ENCODE measurements at regions not wholly inside any gene's neighbourhood (a gene's known extent, or its start where the extent isn't known, plus 50 kb on each side); places are given as distances from the start of the nearest gene placed in this dataset.
A peak's percentile ranks its signal among the peaks of the same experiment; 100 is the strongest.

- ATAC-seq: no peak
- Mint-ChIP-seq H3K27ac (no peak overlapping the region), H3K4me1 (peaks cover 7% of the 10 kb centered on the region), H3K9me3 (ENCODE audit: low read depth) (no peaks in the 10 kb centered on the region), H3K4me3 (no peak overlapping the region), H3K27me3 (no peaks in the 10 kb centered on the region), H3K36me3 (ENCODE audit: low read depth) (no peaks in the 10 kb centered on the region)
- ChIA-PET CTCF (no interaction called here), POLR2A (no interaction called here)
- intact Hi-C loops (cut with DNase I, micrococcal nuclease): no loop called here
- DNase-seq: no peak
Observed at GRCh38 chr3:144185276-144185675, 213.7 kb downstream of the DIPK2A start.

- ChIA-PET POLR2A (no interaction called here), CTCF (no interaction called here)
- Mint-ChIP-seq H3K27ac (no peak overlapping the region), H3K9me3 (ENCODE audit: low read depth) (peaks cover 5% of the 10 kb centered on the region), H3K36me3 (ENCODE audit: low read depth) (no peaks in the 10 kb centered on the region), H3K4me3 (no peak overlapping the region), H3K4me1 (peaks cover 7% of the 10 kb centered on the region), H3K27me3 (no peaks in the 10 kb centered on the region)
- peak; percentile 7 for DNase-seq
- ATAC-seq: peak; percentile 39
- intact Hi-C loops (cut with DNase I, micrococcal nuclease): no loop called here
Observed at GRCh38 chr3:144187531-144188210, 216.0 kb downstream of the DIPK2A start.

GRCh38 chr3:144189044-144189443 lies 217.4 kb downstream of the DIPK2A start:
- H3K36me3 Mint-ChIP-seq (ENCODE audit: low read depth): no peaks in the 10 kb centered on the region
- DNase-seq (no peak), ATAC-seq (no peak)
- H3K27me3 Mint-ChIP-seq: no peaks in the 10 kb centered on the region
- H3K4me3 Mint-ChIP-seq: no peak overlapping the region
- H3K27ac Mint-ChIP-seq: no peak overlapping the region
- peaks cover 7% of the 10 kb centered on the region for H3K4me1 Mint-ChIP-seq
- ChIA-PET POLR2A (no interaction called here), CTCF (no interaction called here)
- peaks cover 14% of the 10 kb centered on the region for H3K9me3 Mint-ChIP-seq (ENCODE audit: low read depth)
- intact Hi-C loops (cut with DNase I, micrococcal nuclease): no loop called here

DNA sequence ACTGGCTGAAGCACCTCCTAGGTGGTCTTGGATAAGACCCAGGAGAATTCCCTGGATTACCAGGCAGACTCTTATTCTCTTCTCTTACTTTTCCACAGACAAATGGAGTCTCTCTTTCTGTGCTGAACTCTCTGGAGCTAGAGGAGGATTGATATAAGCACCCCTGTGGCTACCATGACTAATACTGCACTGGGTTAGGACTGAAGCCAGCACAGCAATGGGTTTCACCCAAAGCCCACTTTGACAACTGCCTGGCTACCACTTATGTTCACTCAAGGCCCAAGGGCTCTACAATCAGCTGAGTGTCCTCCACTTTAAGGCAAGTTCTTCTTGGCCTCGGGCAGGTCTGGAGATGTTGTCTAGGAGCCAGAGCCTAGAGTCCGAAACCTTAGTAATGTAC lies 225.5 kb downstream of the DIPK2A start:
- POLR2A ChIA-PET: no interaction called here
- Mint-ChIP-seq H3K27ac (no peak overlapping the region), H3K4me1 (no peaks in the 10 kb centered on the region), H3K4me3 (no peak overlapping the region), H3K9me3 (ENCODE audit: low read depth) (peaks cover 21% of the 10 kb centered on the region), H3K27me3 (peaks cover 5% of the 10 kb centered on the region), H3K36me3 (ENCODE audit: low read depth) (peaks cover 3% of the 10 kb centered on the region)
- intact Hi-C loops (cut with DNase I, micrococcal nuclease): no loop called here
- ATAC-seq (no peak), DNase-seq (no peak)
- CTCF ChIA-PET: no interaction called here

DNA sequence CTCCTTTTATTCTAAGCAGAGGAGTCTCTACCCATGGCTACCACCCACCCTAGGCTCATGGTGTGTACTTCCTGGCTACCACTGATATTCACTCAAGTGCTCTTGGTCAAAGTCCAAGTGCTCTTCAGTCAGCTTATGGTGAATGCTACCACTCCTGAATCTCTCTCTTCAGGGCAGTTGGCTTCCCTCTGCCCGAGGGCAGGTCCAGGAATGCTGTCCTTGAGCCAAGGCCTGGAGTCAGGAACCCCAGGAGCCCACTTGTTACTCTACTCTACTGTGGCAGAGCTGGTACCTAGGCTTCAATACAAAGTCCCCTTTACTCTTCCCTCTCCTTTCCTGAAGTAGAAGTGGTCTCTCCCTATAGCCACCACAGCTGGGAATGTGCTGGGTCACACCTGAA lies 226.0 kb downstream of the DIPK2A start:
- POLR2A ChIA-PET: no interaction called here
- no peaks in the 10 kb centered on the region for H3K4me1 Mint-ChIP-seq
- DNase-seq: no peak

GRCh38 chr3:144200004-144200403 lies 228.4 kb downstream of the DIPK2A start:
- ATAC-seq (no peak), DNase-seq (no peak)
- Mint-ChIP-seq H3K9me3 (ENCODE audit: low read depth) (peaks cover 4% of the 10 kb centered on the region), H3K27me3 (peaks cover 2% of the 10 kb centered on the region), H3K4me1 (no peaks in the 10 kb centered on the region), H3K4me3 (no peak overlapping the region), H3K27ac (no peak overlapping the region), H3K36me3 (ENCODE audit: low read depth) (no peaks in the 10 kb centered on the region)
- ChIA-PET POLR2A (no interaction called here), CTCF (no interaction called here)
- intact Hi-C loops (cut with DNase I, micrococcal nuclease): no loop called here

More for the DNA sequence above, 226.0 kb downstream of the DIPK2A start:
- Mint-ChIP-seq H3K27ac (no peak overlapping the region), H3K4me3 (no peak overlapping the region), H3K27me3 (peaks cover 5% of the 10 kb centered on the region), H3K9me3 (ENCODE audit: low read depth) (peaks cover 21% of the 10 kb centered on the region), H3K36me3 (ENCODE audit: low read depth) (peaks cover 3% of the 10 kb centered on the region)
- CTCF ChIA-PET: no interaction called here
- no peak for ATAC-seq
- intact Hi-C loops (cut with DNase I, micrococcal nuclease): no loop called here

GRCh38 chr3:144200466-144200865 lies 228.8 kb downstream of the DIPK2A start:
- DNase-seq: no peak
- H3K27me3 Mint-ChIP-seq: peaks cover 2% of the 10 kb centered on the region
- H3K4me3 Mint-ChIP-seq: no peak overlapping the region
- intact Hi-C loops (cut with DNase I, micrococcal nuclease): no loop called here
- no peak for ATAC-seq
- H3K27ac Mint-ChIP-seq: no peak overlapping the region
- ChIA-PET POLR2A (no interaction called here), CTCF (no interaction called here)
- no peaks in the 10 kb centered on the region for H3K4me1 Mint-ChIP-seq
- no peaks in the 10 kb centered on the region for H3K36me3 Mint-ChIP-seq (ENCODE audit: low read depth)
- H3K9me3 Mint-ChIP-seq (ENCODE audit: low read depth): peaks cover 3% of the 10 kb centered on the region

DNA sequence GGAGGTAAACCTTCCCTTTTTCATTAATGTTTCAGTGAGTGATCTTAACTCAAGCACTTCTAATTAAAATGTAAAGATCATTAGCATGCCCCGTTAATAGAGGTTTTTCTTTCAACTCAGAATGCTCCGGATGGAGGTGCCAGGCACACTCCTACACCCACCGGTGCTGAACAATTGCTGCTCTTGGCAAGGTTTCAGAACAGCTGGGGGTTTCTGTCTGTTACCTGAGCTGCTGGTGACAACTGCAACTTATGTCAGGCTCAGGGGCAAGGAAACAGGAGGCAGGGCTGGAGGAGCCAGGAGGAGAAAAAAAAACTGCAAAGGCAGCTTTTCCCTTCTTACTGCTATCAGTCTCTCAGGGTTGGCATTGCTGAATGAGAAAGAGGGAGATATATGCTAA lies 250.1 kb downstream of the DIPK2A start:
- H3K4me3 Mint-ChIP-seq: no peak overlapping the region
- intact Hi-C loops (cut with DNase I, micrococcal nuclease): no loop called here
- no peak for DNase-seq
- POLR2A ChIA-PET: no interaction called here
- CTCF ChIA-PET: no interaction called here
- H3K9me3 Mint-ChIP-seq (ENCODE audit: low read depth): no peaks in the 10 kb centered on the region
- H3K27me3 Mint-ChIP-seq: peaks cover 2% of the 10 kb centered on the region
- no peaks in the 10 kb centered on the region for H3K4me1 Mint-ChIP-seq
- ATAC-seq: no peak
- no peaks in the 10 kb centered on the region for H3K36me3 Mint-ChIP-seq (ENCODE audit: low read depth)
- H3K27ac Mint-ChIP-seq: no peak overlapping the region

DNA sequence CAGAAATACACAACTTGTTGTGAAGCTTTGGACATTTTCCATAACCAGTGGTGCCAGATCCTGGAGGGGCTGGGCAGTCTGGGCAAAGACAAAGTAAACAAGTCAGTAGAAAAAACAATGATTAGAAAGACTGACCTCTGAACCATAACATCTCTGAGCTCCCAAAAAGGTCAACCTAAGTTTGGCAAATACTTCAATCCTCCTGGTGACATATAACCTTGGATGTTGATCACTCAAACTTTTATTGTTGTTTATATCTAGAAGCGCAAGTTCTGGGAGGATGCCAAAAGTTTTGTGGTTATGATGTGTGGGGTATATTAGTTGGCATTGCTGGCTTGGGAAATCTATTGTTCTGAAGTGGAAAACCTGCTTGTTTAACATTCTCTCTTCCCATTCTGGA lies 257.7 kb downstream of the DIPK2A start:
- POLR2A ChIA-PET: no interaction called here

DNA sequence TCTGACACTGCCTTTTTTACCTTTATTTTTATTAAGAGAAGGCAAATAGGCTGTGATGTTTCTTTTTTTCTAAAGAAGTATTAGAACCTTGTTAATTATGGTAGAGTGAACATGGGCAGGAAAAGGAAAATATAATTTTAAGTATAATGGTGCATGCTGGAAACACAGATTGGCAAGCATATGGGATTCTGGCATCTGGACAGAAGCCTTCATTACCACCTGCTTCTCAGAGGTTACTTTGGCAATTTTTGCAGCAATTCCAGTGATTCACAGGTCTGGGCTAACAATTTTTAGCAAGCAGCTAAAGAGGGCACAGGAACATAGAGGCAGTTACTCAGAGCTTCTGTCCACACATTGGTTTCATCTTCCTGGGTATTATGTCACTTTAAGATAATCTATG lies 258.3 kb downstream of the DIPK2A start:
- intact Hi-C loops (cut with DNase I, micrococcal nuclease): no loop called here
- no peak overlapping the region for H3K27ac Mint-ChIP-seq
- ATAC-seq (no peak), DNase-seq (no peak)
- peaks cover 2% of the 10 kb centered on the region for H3K27me3 Mint-ChIP-seq
- ChIA-PET POLR2A (no interaction called here), CTCF (no interaction called here)
- H3K9me3 Mint-ChIP-seq (ENCODE audit: low read depth): no peaks in the 10 kb centered on the region
- no peak overlapping the region for H3K4me3 Mint-ChIP-seq
- no peaks in the 10 kb centered on the region for H3K36me3 Mint-ChIP-seq (ENCODE audit: low read depth)
- no peaks in the 10 kb centered on the region for H3K4me1 Mint-ChIP-seq

More for the DNA sequence above, 257.7 kb downstream of the DIPK2A start:
- Mint-ChIP-seq H3K9me3 (ENCODE audit: low read depth) (no peaks in the 10 kb centered on the region), H3K4me1 (no peaks in the 10 kb centered on the region), H3K27ac (no peak overlapping the region), H3K27me3 (peaks cover 2% of the 10 kb centered on the region), H3K4me3 (no peak overlapping the region), H3K36me3 (ENCODE audit: low read depth) (no peaks in the 10 kb centered on the region)
- intact Hi-C loops (cut with DNase I, micrococcal nuclease): no loop called here
- ATAC-seq (no peak), DNase-seq (no peak)
- CTCF ChIA-PET: interaction anchor here (1.4 kb wide), 1 partner anchor 16 kb away, joined by 3 read pairs; no protein-coding TSS in a partner anchor

- H3K27ac Mint-ChIP-seq: no peak overlapping the region
- H3K27me3 Mint-ChIP-seq: peaks cover 2% of the 10 kb centered on the region
- H3K36me3 Mint-ChIP-seq (ENCODE audit: low read depth): no peaks in the 10 kb centered on the region
- no peak overlapping the region for H3K4me3 Mint-ChIP-seq
- ATAC-seq: no peak
- DNase-seq: no peak
- CTCF ChIA-PET: no interaction called here
- no peaks in the 10 kb centered on the region for H3K9me3 Mint-ChIP-seq (ENCODE audit: low read depth)
- POLR2A ChIA-PET: no interaction called here
- intact Hi-C loops (cut with DNase I, micrococcal nuclease): no loop called here
- H3K4me1 Mint-ChIP-seq: no peaks in the 10 kb centered on the region
Observed at GRCh38 chr3:144235489-144235888, 263.9 kb downstream of the DIPK2A start.

- Mint-ChIP-seq H3K4me3 (no peak overlapping the region), H3K27me3 (peaks cover 2% of the 10 kb centered on the region), H3K9me3 (ENCODE audit: low read depth) (no peaks in the 10 kb centered on the region), H3K36me3 (ENCODE audit: low read depth) (no peaks in the 10 kb centered on the region), H3K4me1 (no peaks in the 10 kb centered on the region), H3K27ac (no peak overlapping the region)
- no peak for ATAC-seq
- ChIA-PET POLR2A (no interaction called here), CTCF (no interaction called here)
- DNase-seq: no peak
- intact Hi-C loops (cut with DNase I, micrococcal nuclease): no loop called here
Observed at GRCh38 chr3:144237351-144237750, 265.7 kb downstream of the DIPK2A start.

- ATAC-seq: no peak
- Mint-ChIP-seq H3K27ac (no peak overlapping the region), H3K4me1 (no peaks in the 10 kb centered on the region), H3K4me3 (no peak overlapping the region), H3K27me3 (peaks cover 5% of the 10 kb centered on the region), H3K36me3 (ENCODE audit: low read depth) (no peaks in the 10 kb centered on the region), H3K9me3 (ENCODE audit: low read depth) (no peaks in the 10 kb centered on the region)
- POLR2A ChIA-PET: no interaction called here
- CTCF ChIA-PET: no interaction called here
- DNase-seq: no peak
- intact Hi-C loops (cut with DNase I, micrococcal nuclease): no loop called here
Observed at GRCh38 chr3:144241404-144241803, 269.8 kb downstream of the DIPK2A start.

Data from activated CD4-positive, alpha-beta T cell treated with anti-CD3 and anti-CD28 coated beads for 36 hours (primary cell).